ENCODE measurements at regions not wholly inside any gene's neighbourhood (a gene's known extent, or its start where the extent isn't known, plus 50 kb on each side); places are given as distances from the start of the nearest gene placed in this dataset.

DNA sequence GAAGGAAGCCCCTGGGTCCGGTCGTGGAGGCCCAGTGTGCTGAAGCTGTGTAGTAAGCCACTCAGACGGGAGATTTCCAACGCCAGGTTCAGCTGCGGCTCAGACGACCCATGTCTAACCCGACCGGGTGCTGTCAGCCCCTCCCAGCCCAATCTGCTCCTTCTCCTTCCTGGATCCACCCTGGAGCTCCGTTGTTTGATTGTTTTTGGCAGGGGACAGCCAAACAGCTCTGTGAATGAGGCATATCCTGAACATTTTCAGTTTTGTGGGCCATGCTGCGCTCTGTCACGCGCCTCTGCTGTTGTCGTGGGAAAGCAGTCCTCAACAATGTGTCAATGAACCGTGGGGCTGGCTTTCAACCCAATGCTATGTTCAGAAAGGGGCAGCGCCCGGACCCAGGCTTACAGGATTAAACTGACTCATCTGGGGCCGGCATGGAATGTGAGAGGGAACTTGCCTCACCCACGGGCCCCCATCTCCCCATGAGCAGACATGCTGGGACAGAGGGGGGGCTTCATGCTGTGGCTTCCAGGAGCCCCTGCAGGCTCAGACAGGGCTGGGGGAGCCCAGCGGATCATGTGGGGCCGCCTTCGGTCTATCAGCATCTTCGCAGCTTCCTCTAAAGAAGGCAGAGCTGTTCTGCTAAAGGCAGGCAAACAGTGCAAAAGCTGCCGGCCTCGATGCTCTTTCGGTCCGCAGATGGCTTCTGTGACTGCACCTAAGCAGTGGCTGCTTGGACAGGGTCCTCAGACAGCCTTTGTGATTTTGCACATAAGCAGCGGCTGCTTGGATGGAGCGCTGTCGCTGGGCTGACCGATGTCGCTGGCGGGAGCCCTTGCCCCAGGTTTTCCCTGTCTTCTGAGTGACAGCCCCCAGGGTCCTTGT, 101.7 kb downstream of the RIPK4 start:
- TF ChIP-seq EZH2 (IDR thresholded peaks at IDR 0.05; ENCODE audit: borderline replicate concordance, insufficient read depth, low read depth, low read length, poor library complexity, severe bottlenecking), result no peak
- TF ChIP-seq, protein P1, sequence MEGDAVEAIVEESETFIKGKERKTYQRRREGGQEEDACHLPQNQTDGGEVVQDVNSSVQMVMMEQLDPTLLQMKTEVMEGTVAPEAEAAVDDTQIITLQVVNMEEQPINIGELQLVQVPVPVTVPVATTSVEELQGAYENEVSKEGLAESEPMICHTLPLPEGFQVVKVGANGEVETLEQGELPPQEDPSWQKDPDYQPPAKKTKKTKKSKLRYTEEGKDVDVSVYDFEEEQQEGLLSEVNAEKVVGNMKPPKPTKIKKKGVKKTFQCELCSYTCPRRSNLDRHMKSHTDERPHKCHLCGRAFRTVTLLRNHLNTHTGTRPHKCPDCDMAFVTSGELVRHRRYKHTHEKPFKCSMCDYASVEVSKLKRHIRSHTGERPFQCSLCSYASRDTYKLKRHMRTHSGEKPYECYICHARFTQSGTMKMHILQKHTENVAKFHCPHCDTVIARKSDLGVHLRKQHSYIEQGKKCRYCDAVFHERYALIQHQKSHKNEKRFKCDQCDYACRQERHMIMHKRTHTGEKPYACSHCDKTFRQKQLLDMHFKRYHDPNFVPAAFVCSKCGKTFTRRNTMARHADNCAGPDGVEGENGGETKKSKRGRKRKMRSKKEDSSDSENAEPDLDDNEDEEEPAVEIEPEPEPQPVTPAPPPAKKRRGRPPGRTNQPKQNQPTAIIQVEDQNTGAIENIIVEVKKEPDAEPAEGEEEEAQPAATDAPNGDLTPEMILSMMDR (IDR thresholded peaks at IDR 0.05), result no peak
